ENCODE measurements at regions not wholly inside any gene's neighbourhood (a gene's known extent, or its start where the extent isn't known, plus 50 kb on each side); places are given as distances from the start of the nearest gene placed in this dataset.
"Not testable (repeated sequence)": the region's sequence is repeated elsewhere in the genome, so short reads cannot be mapped to it uniquely, and the experiment has no call there.

DNA sequence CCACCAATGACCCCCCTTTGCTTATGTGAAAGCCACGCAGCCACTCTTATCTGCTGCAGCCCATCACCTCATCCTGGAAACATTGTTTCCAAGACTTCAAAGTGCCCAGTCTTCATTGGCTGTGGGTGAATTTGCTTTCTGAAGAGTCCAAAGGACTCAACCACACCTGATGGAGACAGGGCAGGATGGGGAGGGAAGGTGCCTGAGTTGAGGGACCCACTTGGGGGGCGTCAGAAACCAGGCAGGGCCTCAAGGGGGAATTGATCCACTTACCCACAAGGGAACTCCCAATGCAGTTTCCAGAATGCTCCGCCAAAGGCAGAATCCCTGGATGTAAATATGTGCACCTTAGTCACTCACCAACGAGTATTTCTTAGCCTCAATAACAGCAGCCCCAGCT is 147.9 kb upstream of the ATP2B2 start:
- no peak for ATAC-seq
- Histone ChIP-seq H3K36me3 (no peaks in the 10 kb centered on the region), H3K27ac (no peak overlapping the region), H3K27me3 (no peaks in the 10 kb centered on the region), H3K4me1 (no peaks in the 10 kb centered on the region), H3K9me3 (no peaks in the 10 kb centered on the region), H3K4me3 (no peak overlapping the region)
- no peak for DNase-seq
- intact Hi-C loops (cut with DNase I; ENCODE audit: low total_unique reads), result no loop called here
- TF ChIP-seq POLR2A (IDR thresholded peaks at IDR 0.05), result no peak
- TF ChIP-seq, protein P1, sequence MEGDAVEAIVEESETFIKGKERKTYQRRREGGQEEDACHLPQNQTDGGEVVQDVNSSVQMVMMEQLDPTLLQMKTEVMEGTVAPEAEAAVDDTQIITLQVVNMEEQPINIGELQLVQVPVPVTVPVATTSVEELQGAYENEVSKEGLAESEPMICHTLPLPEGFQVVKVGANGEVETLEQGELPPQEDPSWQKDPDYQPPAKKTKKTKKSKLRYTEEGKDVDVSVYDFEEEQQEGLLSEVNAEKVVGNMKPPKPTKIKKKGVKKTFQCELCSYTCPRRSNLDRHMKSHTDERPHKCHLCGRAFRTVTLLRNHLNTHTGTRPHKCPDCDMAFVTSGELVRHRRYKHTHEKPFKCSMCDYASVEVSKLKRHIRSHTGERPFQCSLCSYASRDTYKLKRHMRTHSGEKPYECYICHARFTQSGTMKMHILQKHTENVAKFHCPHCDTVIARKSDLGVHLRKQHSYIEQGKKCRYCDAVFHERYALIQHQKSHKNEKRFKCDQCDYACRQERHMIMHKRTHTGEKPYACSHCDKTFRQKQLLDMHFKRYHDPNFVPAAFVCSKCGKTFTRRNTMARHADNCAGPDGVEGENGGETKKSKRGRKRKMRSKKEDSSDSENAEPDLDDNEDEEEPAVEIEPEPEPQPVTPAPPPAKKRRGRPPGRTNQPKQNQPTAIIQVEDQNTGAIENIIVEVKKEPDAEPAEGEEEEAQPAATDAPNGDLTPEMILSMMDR (IDR thresholded peaks at IDR 0.05 in 4 of 5, conservative IDR thresholded peaks at IDR 0.05 in 1 of 5), result no peak
- in situ Hi-C loops (cut with MboI; ENCODE audit: low sequenced_read_pairs in 4 of 4), result no loop called here

DNA sequence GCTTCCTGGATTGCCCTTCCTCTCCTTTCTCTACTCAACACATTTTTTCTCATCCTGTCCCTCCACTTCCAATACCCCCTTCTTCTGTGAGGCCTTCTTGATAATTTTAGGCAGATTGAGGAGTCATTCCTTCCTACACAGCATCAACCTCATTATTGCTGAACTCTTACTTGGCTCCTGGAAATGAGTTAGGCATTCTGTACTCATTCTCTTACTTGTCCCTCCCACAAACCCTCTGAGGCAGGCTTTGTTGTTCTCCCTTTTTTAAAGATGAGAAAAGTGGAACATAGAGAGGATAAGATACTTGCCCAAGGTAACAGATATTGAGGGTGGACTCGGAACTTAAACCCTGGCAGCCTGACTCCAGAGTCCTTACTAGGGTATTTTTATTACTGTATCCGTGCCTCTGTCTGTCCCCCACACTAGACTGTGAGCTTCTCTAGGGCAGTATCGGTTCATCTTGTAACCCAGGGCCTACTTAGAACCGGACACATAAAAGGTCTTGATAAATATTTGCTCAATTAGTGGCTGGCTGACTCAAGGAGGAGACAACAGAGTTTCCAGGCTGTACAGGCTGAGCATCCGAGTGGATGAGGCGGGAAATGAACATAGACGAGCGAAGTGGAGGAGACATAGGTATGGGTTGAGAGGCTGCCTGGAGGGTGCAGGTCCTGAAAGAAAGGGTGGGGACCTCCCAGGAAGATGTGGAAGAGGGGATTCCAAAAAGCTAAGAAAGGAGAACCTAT is 148.7 kb upstream of the ATP2B2 start:
- H3K27ac ChIP-seq, result no peak overlapping the region
- intact Hi-C loops (cut with DNase I; ENCODE audit: low total_unique reads), result no loop called here
- ATAC-seq (no peak), DNase-seq (no peak)
- H3K36me3 ChIP-seq, result no peaks in the 10 kb centered on the region
- TF ChIP-seq POLR2A (IDR thresholded peaks at IDR 0.05), result no peak
- no peaks in the 10 kb centered on the region for H3K9me3 ChIP-seq
- H3K4me1 ChIP-seq, result no peaks in the 10 kb centered on the region
- H3K27me3 ChIP-seq, result no peaks in the 10 kb centered on the region
- in situ Hi-C loops (cut with MboI; ENCODE audit: low sequenced_read_pairs in 4 of 4), result no loop called here
- no peak overlapping the region for H3K4me3 ChIP-seq

DNA sequence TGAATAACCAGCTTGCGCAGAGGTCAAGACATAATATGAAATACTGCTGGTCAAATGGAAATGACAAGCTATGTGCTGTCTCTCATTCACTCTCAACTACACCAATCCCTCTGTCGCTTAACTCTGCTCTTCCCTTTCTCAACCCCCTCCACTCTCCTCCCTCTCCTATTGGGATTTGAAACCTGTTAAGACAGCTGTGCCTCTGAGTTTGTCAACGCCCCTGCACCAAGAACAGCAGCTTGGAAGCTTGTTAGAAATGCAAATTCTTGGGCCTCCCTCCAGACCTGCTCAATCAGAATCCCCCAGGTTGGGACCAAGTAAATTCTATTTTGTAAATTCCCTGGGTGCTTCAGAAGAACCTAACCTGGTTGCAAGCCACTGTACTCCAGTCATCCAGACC is 149.7 kb upstream of the ATP2B2 start:
- no peak overlapping the region for H3K27ac ChIP-seq
- no peak for DNase-seq
- no peak overlapping the region for H3K4me3 ChIP-seq
- intact Hi-C loops (cut with DNase I; ENCODE audit: low total_unique reads) (no loop called here), in situ Hi-C loops (cut with MboI; ENCODE audit: low sequenced_read_pairs in 4 of 4) (no loop called here)
- no peak for ATAC-seq
- H3K27me3 ChIP-seq, result no peaks in the 10 kb centered on the region
- TF ChIP-seq, protein P1 (IDR thresholded peaks at IDR 0.05 in 4 of 5, conservative IDR thresholded peaks at IDR 0.05 in 1 of 5), result no peak
- TF ChIP-seq POLR2A (IDR thresholded peaks at IDR 0.05), result no peak
- H3K9me3 ChIP-seq, result no peaks in the 10 kb centered on the region
- no peaks in the 10 kb centered on the region for H3K4me1 ChIP-seq
- no peaks in the 10 kb centered on the region for H3K36me3 ChIP-seq

DNA sequence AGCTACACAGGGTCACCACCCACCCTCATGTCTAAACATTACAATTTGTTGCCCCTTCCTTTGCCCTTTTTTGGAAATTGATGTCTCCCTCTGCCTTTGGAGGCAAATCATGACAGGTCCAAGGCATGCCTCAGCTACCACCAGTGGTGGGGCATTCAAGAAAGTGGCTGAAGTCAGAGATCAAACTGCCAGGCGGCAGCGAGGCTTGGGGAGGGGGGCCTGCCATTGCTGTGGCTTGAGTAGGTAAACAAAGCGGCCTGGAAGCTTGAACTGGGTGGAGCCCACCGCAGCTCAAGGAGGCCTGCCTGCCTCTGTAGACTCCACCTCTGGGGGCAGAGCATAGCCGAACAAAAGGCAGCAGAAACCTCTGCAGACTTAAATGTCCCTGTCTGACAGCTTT is 152.0 kb upstream of the ATP2B2 start:
- H3K36me3 ChIP-seq; ATAC-seq; H3K4me3 ChIP-seq; H3K27me3 ChIP-seq; H3K9me3 ChIP-seq; in situ Hi-C loops (cut with MboI; ENCODE audit: low sequenced_read_pairs in 4 of 4); DNase-seq; H3K4me1 ChIP-seq; H3K27ac ChIP-seq; intact Hi-C loops (cut with DNase I; ENCODE audit: low total_unique reads): not testable (repeated sequence)

DNA sequence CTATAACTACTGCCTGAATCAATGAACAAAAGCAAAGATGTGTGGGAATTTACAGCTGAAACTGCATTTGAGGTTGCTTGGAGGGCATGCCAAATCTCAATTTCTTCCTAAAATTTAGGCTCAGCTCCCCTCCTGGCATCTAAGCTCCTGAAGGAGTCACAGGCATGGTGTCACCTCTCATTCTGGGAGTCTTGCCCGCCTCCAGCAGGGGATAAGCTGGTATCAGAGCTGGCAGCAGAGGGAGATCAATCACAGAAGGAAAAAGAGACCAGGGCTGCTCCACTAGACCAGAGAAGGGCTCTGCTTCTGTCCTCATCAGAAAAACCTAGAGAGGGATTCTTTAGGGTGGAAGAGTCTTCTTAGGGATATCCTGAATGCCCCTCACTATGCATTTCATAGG is 150.4 kb upstream of the SLC6A11 start:
- Histone ChIP-seq H3K27ac (no peak overlapping the region), H3K4me1 (no peaks in the 10 kb centered on the region), H3K4me3 (no peak overlapping the region), H3K9me3 (no peaks in the 10 kb centered on the region), H3K36me3 (no peaks in the 10 kb centered on the region), H3K27me3 (peaks cover 0 to 3% (median 0%) of the 10 kb centered on the region in 3 donors)
- DNase-seq (no peak), ATAC-seq (no peak)
- in situ Hi-C loops (cut with MboI; ENCODE audit: low sequenced_read_pairs in 4 of 4), result no loop called here
- no peak for TF ChIP-seq POLR2A (IDR thresholded peaks at IDR 0.05)
- TF ChIP-seq, protein P1 (IDR thresholded peaks at IDR 0.05 in 4 of 5, conservative IDR thresholded peaks at IDR 0.05 in 1 of 5), result no peak
- intact Hi-C loops (cut with DNase I; ENCODE audit: low total_unique reads), result no loop called here

DNA sequence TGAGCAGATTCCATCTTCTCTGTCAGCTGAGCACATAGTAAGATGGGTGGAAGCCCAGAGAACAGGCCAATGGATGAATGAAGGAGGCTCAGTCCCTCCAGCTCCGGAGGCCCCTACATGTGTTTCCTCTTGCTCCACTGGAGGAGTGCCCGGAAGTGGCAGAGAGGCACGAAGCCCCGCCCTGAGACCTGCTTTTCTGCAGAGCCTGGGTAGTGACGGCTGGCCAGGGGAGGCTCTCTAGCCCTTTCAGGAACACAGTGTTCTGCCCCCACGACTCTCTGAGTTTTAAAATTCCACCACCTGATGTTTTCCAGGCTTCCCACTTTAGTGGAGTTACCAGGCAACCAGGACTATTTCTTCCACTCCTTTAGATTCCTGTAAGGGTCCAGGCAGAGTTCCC is 149.4 kb upstream of the SLC6A11 start:
- H3K4me1 ChIP-seq, result no peaks in the 10 kb centered on the region
- ATAC-seq (no peak), DNase-seq (no peak)
- H3K27me3 ChIP-seq, result peaks cover 0 to 3% (median 0%) of the 10 kb centered on the region in 3 donors
- in situ Hi-C loops (cut with MboI; ENCODE audit: low sequenced_read_pairs in 4 of 4), result no loop called here
- H3K27ac ChIP-seq, result no peak overlapping the region
- TF ChIP-seq POLR2A (IDR thresholded peaks at IDR 0.05), result no peak
- TF ChIP-seq, protein P1 (IDR thresholded peaks at IDR 0.05 in 4 of 5, conservative IDR thresholded peaks at IDR 0.05 in 1 of 5), result no peak
- intact Hi-C loops (cut with DNase I; ENCODE audit: low total_unique reads), result no loop called here
- no peaks in the 10 kb centered on the region for H3K36me3 ChIP-seq
- no peak overlapping the region for H3K4me3 ChIP-seq
- H3K9me3 ChIP-seq, result no peaks in the 10 kb centered on the region
